Subcutaneous abdominal adipose tissue (tissue), 5 donors: ENCODE measurements at regions not wholly inside any gene's neighbourhood (a gene's known extent, or its start where the extent isn't known, plus 50 kb on each side); places are given as distances from the start of the nearest gene placed in this dataset.

Experiments
- H3K27ac ChIP-seq: one replicate; pipeline ENCODE4 v1.7.0; 2013; ENCODE audit warnings: low read depth, mild to moderate bottlenecking, inconsistent platforms, low read length, moderate library complexity
- H3K27me3 ChIP-seq, 5 donors: one replicate each; pipeline ENCODE4 v1.7.0; 2013; ENCODE audit warnings: low read length in 5 of 5, inconsistent platforms in 1 of 5; ENCODE audit not compliant: control insufficient read depth in 5 of 5, insufficient read depth in 4 of 5
- H3K36me3 ChIP-seq, 5 donors: one replicate each; pipeline ENCODE4 v1.7.0; 2013; ENCODE audit warnings: low read length in 5 of 5; ENCODE audit not compliant: control insufficient read depth in 5 of 5, insufficient read depth in 5 of 5
- H3K4me1 ChIP-seq, 5 donors: one replicate each; pipeline ENCODE4 v1.7.0; 2013; ENCODE audit warnings: low read length in 5 of 5, mild to moderate bottlenecking in 3 of 5, moderate library complexity in 1 of 5; ENCODE audit not compliant: control insufficient read depth in 5 of 5, insufficient read depth in 5 of 5
- H3K4me3 ChIP-seq, 5 donors: one replicate each; pipeline ENCODE4 v1.7.0; 2013; ENCODE audit warnings: low read length in 5 of 5, low read depth in 1 of 5
- H3K9ac ChIP-seq, 5 donors: one replicate each; pipeline ENCODE4 v1.7.0; 2013; ENCODE audit warnings: low read length in 5 of 5, mild to moderate bottlenecking in 4 of 5, moderate library complexity in 3 of 5
- H3K9me3 ChIP-seq, 5 donors: one replicate each; pipeline ENCODE4 v1.7.0; 2013; ENCODE audit warnings: low read length in 5 of 5; ENCODE audit not compliant: control insufficient read depth in 5 of 5
- donor health status: healthy.
- donor health status: healthy.
- donor health status: healthy.
- donor health status: healthy.
- donor health status: healthy.

- Histone ChIP-seq H3K36me3 (no peaks in the 10 kb centered on the region), H3K27ac (no peak overlapping the region), H3K4me3 (no peak overlapping the region)
Measured at GRCh38 chr13:67318398-67318797, 88.3 kb upstream of the PCDH9 start.

DNA sequence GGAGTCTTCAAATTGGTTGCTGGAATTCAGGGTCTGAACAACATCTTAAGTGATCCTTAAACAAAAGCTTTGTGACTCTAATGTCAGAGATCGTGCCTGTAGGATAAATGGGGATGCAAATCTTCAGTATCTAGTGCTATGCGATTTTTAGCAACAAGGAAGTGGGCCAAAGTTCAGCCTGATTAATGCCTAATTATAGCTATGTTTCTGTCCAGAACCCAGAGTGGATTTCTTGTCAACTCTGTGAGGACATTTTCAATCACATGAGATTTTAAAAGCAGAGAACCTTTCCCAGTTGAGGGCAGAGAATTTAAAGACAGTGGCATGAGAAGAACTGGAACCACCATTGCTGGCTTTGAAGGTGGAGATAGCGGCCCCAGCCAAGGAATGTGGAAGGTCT lies 84.3 kb upstream of the PCDH9 start:
- no peak overlapping the region for H3K9ac ChIP-seq
- no peaks in the 10 kb centered on the region for H3K36me3 ChIP-seq
- no peaks in the 10 kb centered on the region for H3K27me3 ChIP-seq
- no peaks in the 10 kb centered on the region for H3K4me1 ChIP-seq
- H3K27ac ChIP-seq, result no peak overlapping the region
- H3K4me3 ChIP-seq, result no peak overlapping the region
- no peaks in the 10 kb centered on the region for H3K9me3 ChIP-seq

More at GRCh38 chr13:67318398-67318797, 88.3 kb upstream of the PCDH9 start:
- no peaks in the 10 kb centered on the region for H3K9me3 ChIP-seq
- H3K9ac ChIP-seq, result no peak overlapping the region
- no peaks in the 10 kb centered on the region for H3K27me3 ChIP-seq
- no peaks in the 10 kb centered on the region for H3K4me1 ChIP-seq

DNA sequence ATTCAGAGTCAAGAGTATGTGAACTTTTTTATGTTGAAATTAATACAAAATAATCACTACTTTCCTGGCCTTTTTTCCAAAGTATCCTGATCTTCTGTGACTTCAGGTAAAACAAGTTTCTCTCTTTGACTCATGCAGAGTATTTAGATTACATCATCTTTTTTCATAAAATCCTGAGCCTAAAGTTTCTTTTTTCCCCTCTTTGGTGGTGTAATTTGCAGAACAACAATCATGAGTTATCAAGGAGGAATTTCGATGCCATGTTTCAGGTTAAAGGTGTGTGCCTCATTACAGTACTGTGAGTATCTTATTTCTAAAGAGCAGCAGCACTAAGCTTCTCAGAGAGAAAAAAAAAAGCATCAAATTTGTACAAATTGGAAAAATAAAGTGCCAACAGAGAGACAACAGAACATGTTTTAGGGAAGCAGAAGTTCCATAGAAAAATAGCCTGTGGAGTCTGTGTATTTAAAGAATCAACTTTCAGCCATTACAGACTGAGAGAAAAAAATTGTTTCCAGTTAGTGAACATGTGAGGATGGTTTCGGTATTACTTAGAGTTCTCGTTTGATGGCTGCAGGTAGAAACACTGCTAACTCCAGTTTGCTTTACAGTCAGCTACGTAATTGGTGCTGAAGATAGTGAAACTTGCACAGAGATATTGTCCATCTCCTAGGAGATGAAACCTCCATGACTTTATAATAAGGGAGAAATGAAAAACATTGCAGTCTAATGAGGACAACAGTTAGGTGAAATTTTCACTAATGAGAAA lies 78.1 kb upstream of the PCDH9 start:
- H3K36me3 ChIP-seq, result no peaks in the 10 kb centered on the region
- no peaks in the 10 kb centered on the region for H3K27me3 ChIP-seq
- no peak overlapping the region for H3K4me3 ChIP-seq
- no peak overlapping the region for H3K9ac ChIP-seq
- no peaks in the 10 kb centered on the region for H3K4me1 ChIP-seq
- H3K9me3 ChIP-seq, result peaks cover 0 to 3% (median 0%) of the 10 kb centered on the region in 5 donors
- H3K27ac ChIP-seq, result no peak overlapping the region

GRCh38 chr13:67306742-67307141 lies 76.6 kb upstream of the PCDH9 start:
- Histone ChIP-seq H3K36me3 (no peaks in the 10 kb centered on the region), H3K27ac (no peak overlapping the region), H3K9me3 (peaks cover 0 to 3% (median 0%) of the 10 kb centered on the region in 5 donors), H3K9ac (no peak overlapping the region), H3K27me3 (no peaks in the 10 kb centered on the region), H3K4me3 (no peak overlapping the region), H3K4me1 (no peaks in the 10 kb centered on the region)

DNA sequence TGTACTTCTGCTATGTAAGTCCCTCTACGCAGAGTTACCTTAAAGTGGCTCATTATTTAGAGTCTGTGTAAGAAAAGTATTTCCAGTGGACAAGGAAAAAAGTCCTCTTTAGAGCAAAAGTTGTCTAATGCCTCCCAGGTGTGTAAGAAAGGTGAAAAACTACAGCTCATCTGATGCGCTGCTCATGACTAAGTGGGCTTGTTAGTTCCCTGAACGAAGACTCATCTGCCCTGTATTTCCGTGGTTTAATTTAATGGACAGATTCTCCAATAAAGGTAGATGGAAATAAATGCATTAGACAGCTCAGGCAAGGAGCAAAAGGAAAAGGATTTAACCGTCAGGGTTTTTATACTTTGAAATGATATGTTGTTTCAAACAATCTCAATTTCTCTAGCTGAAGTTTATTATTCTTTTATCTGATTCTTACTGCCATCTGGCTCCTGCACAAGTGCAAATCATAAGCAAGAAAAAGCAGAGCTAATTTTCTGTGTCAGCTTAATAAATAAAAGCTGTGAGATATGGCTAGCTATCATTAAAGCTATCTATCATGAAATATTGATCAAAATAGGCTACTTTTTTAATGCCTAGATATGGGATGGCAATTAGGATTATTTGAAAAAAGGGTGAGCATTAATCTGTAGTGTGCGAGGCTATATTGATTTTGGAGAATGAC lies 73.7 kb upstream of the PCDH9 start:
- no peak overlapping the region for H3K27ac ChIP-seq
- no peaks in the 10 kb centered on the region for H3K36me3 ChIP-seq
- H3K9me3 ChIP-seq, result peaks cover 0 to 3% (median 0%) of the 10 kb centered on the region in 5 donors
- H3K4me3 ChIP-seq, result no peak overlapping the region
- H3K9ac ChIP-seq, result no peak overlapping the region
- H3K27me3 ChIP-seq, result no peaks in the 10 kb centered on the region
- no peaks in the 10 kb centered on the region for H3K4me1 ChIP-seq

DNA sequence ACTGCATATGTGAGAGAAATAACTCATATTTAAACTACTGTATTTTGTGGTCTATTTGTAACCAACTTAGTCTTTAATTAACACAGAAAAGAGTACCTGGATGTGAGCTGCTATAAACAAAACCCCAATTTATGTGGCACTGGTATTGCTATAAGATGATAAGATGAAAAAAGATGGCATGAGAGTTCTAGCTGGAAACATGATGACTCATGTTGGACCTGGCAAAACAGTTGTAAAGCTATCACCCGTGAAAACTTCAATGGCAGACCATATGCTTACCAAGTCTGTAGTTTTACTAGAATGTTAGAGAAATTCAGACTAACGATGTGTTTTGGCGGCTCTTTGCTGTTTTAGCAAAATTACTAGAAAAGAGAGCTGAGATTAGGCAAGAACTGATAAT lies 69.6 kb upstream of the PCDH9 start:
- Histone ChIP-seq H3K27ac (no peak overlapping the region), H3K9ac (no peak overlapping the region), H3K9me3 (no peaks in the 10 kb centered on the region), H3K4me1 (no peaks in the 10 kb centered on the region), H3K27me3 (no peaks in the 10 kb centered on the region), H3K36me3 (no peaks in the 10 kb centered on the region), H3K4me3 (no peak overlapping the region)

DNA sequence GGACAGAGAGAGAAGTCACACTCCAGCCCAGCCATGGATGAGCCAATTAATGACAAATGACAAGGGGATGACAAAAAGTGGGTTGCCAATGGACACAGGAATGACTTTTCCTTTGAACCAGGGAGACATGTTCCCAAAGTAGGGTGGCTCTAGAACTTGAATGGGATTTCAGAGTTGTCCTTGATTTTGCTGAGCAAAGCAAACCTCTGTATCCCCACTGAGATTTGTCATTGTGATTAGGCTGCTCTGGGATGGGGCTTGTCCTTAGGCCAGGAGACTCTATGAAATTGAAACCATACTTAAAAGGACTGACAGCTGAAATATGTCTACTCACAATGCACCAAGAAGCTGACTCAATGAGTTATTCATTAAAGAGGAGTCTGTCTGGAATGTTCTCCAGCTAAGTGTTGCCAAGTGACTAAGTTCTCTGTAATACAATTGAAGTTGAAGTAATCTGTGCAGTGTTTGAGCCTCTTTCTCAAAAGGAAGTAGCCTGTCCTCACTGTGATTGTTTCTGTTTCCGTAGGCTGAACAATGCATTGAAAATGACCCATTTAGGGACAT lies 69.0 kb upstream of the PCDH9 start:
- no peaks in the 10 kb centered on the region for H3K9me3 ChIP-seq
- no peak overlapping the region for H3K9ac ChIP-seq
- no peak overlapping the region for H3K27ac ChIP-seq
- H3K36me3 ChIP-seq, result no peaks in the 10 kb centered on the region
- H3K27me3 ChIP-seq, result no peaks in the 10 kb centered on the region
- H3K4me3 ChIP-seq, result no peak overlapping the region
- no peaks in the 10 kb centered on the region for H3K4me1 ChIP-seq

- no peaks in the 10 kb centered on the region for H3K36me3 ChIP-seq
- H3K9ac ChIP-seq, result no peak overlapping the region
- H3K27ac ChIP-seq, result no peak overlapping the region
- H3K4me1 ChIP-seq, result no peaks in the 10 kb centered on the region
- H3K4me3 ChIP-seq, result no peak overlapping the region
- H3K27me3 ChIP-seq, result no peaks in the 10 kb centered on the region
- no peaks in the 10 kb centered on the region for H3K9me3 ChIP-seq
Measured at GRCh38 chr13:67298297-67298696, 68.2 kb upstream of the PCDH9 start.

- H3K27ac ChIP-seq, result no peak overlapping the region
- no peaks in the 10 kb centered on the region for H3K27me3 ChIP-seq
- H3K9me3 ChIP-seq, result no peaks in the 10 kb centered on the region
- no peak overlapping the region for H3K4me3 ChIP-seq
- H3K36me3 ChIP-seq, result no peaks in the 10 kb centered on the region
- no peak overlapping the region for H3K9ac ChIP-seq
- no peaks in the 10 kb centered on the region for H3K4me1 ChIP-seq
Measured at GRCh38 chr13:67296511-67296910, 66.4 kb upstream of the PCDH9 start.

- Histone ChIP-seq H3K9ac (no peak overlapping the region), H3K4me1 (no peaks in the 10 kb centered on the region), H3K36me3 (no peaks in the 10 kb centered on the region)
Measured at GRCh38 chr13:67292886-67293285, 62.8 kb upstream of the PCDH9 start.

More at GRCh38 chr13:67292886-67293285, 62.8 kb upstream of the PCDH9 start:
- H3K27me3 ChIP-seq, result no peaks in the 10 kb centered on the region
- H3K27ac ChIP-seq, result no peak overlapping the region
- H3K4me3 ChIP-seq, result no peak overlapping the region
- no peaks in the 10 kb centered on the region for H3K9me3 ChIP-seq
